Activated CD4-positive, alpha-beta T cell treated with anti-CD3 and anti-CD28 coated beads for 48 hours (primary cell): ENCODE measurements at regions not wholly inside any gene's neighbourhood (a gene's known extent, or its start where the extent isn't known, plus 50 kb on each side); places are given as distances from the start of the nearest gene placed in this dataset.

Source experiments
- DNase-seq: peaks from one replicate; pipeline ENCODE4 v3.0.0-alpha.2; 2020

GRCh38 chr6:100176311-100176950 lies 182.4 kb upstream of the MCHR2 start:
- no peak for DNase-seq

GRCh38 chr6:100175814-100176310 lies 181.8 kb upstream of the MCHR2 start:
- DNase-seq: no peak

- DNase-seq: no peak
These were observed 179.2 kb upstream of the MCHR2 start for GRCh38 chr6:100173211-100173610.

DNA sequence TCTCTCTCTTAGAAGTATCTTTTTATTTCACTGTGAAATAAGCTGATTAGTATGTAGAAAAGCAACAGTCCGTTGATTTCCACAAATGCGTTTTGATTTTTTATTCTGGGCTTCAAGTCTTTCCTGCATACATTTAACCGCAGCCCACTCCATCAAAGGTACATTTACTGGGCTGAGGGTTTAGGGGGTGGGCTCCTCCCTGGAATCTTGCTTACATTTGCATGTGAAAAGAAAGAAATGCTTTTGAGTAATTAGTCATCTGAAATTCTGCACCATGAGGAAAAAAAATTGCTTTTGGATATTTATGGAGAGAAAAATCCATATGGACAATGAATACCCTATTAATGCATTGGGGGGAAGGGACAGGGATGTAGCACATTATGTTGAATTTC lies 178.3 kb upstream of the MCHR2 start:
- no peak for DNase-seq

DNA sequence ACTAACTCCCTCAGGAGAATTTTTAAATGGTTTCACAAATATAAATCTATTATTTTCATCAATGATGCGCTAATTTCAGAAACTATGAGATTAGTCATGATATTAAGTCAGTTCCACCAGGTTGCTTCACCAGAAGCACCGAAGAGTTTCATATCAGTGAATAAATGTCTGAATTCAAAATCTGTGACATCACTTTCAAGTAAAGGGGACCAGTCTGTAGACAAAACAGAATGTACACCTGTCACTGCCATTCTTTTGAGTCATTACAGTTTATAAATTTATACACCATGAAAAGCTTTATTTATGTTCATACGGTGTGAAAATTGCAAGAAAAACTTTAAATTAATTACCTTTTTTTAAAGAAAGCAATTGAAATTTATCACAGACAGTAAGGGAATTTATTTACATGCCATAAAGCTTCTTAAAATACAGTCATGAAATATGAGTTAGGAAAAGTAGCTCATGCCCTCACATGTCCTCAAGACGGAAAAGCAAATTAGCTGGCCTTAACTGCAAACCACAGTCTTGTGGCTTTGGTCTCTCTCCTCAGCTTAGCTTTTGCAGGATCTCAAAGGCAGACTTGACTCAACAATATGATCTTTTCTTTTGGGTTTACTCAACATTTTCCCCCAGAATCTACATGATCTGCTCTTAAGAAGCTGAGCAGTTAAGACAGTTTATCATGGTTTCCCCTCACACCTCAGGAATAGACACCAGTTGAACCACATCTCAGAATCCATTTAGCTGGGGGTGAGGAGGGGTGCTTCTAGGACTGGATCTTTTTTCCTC lies 177.7 kb upstream of the MCHR2 start:
- DNase-seq: no peak

DNA sequence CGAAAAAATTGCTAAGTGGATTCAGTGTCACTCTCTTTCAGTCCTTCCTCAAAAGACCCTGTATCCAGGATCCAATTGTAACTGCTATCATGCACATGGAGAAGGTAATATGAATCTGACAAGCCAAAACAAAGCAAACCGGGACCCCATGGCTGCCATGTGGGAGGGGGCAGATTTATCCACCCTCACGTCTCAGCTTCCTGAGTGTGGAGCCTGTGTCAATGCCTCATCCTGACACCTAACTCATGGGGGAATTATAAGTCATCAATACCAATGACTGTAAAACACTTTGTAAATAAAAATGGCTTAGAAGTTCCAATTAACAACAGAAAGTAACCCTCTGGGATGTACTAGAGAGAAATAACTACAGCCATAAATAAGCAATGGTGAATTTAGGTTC lies 174.1 kb upstream of the MCHR2 start:
- DNase-seq: no peak

GRCh38 chr6:100167585-100167984 lies 173.6 kb upstream of the MCHR2 start:
- DNase-seq: no peak

GRCh38 chr6:100166956-100167355 lies 172.9 kb upstream of the MCHR2 start:
- DNase-seq: no peak

DNA sequence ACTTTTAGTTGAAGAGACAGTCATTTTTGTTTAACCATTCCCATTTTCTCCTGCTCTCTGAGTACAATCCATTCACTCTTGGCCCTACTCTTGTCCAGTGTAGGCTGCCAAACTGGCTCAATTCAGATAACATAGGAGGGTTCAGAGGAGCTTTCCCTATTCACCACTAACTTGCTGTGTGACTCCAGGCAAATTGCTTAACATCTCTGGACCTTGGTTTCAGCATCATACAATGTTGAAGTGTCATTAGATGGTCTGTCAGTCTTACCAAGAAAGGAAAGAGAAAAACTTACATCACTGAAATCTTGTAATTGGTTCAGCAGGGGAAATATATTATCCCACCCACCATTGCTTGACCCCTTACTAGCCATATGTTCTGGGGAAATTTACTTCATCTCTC lies 171.4 kb upstream of the MCHR2 start:
- no peak for DNase-seq

- DNase-seq: no peak
These were observed 169.0 kb upstream of the MCHR2 start for GRCh38 chr6:100163035-100163434.

DNA sequence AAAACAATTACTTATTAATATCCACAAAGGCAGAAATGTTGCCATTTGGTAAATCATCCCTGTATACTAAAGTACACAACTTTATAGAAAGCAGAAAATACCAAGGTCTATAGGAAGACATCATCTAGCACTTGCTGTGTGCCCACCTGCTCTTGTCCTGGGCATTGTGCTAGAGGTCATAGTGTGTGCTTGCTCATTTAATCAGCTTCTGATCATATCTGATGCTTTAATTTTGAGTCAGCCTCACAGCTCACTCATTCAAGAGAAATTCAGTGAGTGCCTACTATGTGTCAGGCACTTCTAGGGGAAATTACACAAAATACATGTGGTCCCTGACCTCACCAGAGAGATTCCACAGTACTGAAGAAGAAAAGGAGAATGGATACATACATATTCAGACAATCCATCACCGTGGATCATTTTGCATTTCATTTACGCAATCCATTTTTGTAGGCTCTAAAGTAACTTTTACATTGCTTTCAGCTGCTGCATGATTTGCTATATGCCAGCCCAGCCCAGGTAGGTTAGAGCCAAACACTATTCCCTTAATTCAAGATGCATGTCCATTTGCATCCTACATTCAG lies 167.9 kb upstream of the MCHR2 start:
- no peak for DNase-seq

DNA sequence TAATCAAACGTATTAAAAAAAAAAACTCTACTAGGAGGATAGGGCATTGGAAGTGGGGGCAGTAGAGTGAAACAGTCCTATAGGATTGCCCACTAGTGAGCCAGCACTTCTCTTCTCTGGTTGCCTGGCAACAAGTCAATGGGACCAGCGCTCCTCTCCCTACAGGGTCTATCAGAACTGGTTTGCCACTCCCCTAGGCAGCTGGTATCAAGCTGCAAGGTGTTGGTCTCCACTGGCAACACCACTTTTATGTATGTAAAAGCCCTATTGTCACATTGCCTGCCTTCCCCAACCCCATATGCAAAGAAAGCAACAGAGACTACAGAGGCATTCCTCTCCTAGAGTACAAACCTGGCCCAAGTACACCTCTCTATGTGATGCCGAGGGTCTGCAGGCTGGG lies 166.9 kb upstream of the MCHR2 start:
- DNase-seq: no peak

DNA sequence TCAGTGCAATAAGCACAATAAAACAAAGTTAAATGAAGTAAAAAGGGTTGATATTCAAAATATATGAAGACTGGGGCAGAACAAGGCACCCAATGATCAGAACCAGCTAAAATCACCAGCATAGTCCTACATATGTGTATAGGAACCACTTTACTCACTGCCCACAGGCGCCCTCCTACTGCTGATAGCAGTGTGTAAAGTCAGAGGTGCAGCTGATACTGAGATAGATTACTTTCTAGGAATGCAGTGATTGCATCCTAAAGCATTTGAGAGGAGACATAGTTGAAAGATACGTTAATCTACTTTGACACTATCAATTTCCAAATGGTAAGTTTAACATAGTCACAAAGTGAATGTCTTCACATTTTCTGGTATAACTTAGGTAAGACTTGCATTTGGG lies 161.1 kb upstream of the MCHR2 start:
- no peak for DNase-seq

DNA sequence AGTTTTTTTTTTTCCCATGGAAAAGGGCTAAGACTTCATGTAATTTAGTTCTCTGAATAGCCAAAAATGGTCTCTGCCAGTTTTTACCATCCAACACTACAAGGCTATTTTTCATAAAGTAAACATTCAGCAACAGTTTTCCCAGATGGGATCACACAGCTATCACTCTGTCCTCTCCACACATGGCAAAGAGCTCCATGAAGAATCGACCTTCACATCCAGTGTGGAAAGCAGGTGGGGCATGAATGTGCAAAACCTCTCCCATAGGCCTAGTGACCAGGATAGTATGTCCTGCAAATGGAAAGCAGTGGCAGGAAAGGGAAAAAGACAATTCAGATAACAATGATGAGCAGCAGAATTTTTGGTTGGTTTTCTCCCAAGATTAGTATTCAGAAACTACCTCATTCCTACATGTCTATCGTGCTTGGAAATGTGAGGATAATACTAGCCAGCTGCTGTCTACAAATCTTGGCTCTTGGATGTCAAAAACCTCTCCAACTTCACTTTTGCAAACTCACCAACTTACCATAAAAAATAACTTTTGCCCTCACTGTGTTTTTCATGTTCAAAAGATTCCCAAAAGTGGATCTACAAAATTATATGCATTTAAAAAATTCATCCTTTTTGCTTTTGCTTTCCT lies 159.7 kb upstream of the MCHR2 start:
- DNase-seq: no peak

GRCh38 chr6:100152201-100152600 lies 158.2 kb upstream of the MCHR2 start:
- no peak for DNase-seq

DNA sequence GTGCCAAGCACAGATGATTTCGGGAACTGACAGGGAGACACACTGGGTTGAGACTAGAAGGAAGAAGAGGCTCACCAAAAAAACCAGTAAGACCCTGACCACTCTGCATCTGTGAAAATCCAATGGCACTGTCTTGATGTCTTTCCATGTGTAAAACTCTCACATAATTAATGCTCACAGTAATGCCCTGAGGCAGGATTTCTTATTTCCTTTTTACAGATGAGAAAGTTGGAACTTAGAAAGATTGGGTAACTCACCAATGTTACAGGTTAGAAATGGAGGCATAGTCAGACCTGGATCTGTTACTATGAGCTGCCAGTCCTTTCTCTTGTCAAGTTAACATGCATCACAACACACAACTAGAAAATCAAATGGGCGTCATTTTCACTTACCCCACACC lies 151.0 kb upstream of the MCHR2 start:
- DNase-seq: no peak

GRCh38 chr6:100138346-100139022 lies 144.5 kb upstream of the MCHR2 start:
- DNase-seq: no peak

- DNase-seq: no peak
These were observed 143.7 kb upstream of the MCHR2 start for GRCh38 chr6:100137759-100138158.

DNA sequence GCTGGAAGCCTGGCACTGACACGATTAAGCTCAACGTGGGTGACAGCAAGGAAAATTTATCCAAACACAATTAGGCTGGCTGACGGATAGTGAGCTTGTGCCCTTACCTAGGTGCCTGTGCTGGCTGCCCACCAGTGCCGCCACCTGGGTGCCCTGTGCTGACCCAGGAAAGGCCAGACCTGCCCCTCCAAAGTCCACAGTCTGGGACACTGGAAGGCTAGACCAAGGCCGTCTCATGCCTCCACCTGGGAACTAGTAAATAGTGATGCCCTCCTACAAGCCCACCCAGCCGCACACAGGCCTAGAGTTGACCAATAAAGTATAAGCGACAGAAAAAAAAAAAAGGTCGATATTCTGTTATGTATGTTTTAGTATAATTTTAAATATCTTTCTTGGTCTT lies 142.6 kb upstream of the MCHR2 start:
- DNase-seq: no peak

DNA sequence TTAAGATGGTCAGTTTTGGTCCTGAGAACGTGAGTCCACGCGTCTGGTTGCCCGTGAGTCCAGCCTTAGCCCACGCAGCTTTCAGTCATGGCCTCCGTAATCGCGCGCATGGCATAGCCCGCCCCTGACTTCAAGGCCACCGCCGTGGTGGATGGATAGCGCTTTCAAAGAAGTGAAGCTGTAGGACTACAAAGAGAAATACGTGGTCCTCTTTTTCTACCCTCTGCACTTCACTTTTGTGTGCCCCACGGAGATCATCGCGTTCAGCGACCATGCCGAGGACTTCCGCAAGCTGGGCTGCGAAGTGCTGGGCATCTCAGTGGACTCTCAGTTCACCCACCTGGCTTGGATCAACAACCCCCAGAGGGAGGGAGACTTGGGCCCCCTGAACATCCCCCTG lies 142.0 kb upstream of the MCHR2 start:
- DNase-seq: no peak

DNA sequence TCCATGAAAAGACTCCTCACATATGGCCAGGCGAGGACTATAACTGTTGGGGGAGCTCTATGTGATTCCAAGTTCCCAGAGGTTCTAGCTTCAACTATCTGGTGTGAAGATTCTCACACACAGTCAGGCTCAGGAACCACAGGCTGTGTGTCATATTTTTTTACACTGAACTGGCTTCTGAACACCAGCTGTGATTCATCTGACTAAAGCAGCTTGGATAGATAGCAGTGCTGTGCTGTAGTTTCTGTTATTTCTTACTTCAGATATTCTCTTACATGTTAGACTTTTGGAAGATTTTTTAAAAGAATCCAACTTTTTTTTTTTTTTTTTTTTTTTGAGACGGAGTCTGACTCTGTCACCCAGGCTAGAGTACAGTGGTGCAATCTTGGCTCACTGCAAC lies 140.7 kb upstream of the MCHR2 start:
- DNase-seq: no peak

DNA sequence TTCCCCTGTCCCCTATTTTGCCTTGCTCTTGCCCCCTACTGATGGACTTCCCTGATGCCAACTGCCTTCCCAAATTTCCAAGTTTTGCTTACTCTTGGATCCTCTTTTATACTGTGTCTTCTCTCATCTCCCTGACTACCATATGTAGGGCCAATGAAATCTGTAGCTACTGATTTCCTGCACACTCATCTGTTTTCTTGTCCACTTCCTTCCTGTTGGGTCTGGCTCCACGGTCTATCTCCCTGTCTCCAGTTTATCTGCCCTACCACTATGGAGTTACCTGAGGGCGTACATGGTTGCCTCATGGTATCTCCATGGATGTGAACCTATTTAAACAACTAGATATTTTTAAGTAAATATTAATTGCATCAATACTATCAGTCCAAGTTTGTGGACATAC lies 140.3 kb upstream of the MCHR2 start:
- DNase-seq: no peak

- no peak for DNase-seq
These were observed 138.0 kb upstream of the MCHR2 start for GRCh38 chr6:100132005-100132404.
